GM23338 (cell line): ENCODE measurements at regions not wholly inside any gene's neighbourhood (a gene's known extent, or its start where the extent isn't known, plus 50 kb on each side); places are given as distances from the start of the nearest gene placed in this dataset.

Experiments used
- ATAC-seq: fragments of 200-7000 bp; cut with Tn5 transposase; 3 replicates; pipeline ENCODE4 v1.9.1; 2020
- DNase-seq: peaks from one replicate; pipeline ENCODE4 v3.0.0-alpha.2; 2015; ENCODE audit warnings: low spot score
- H2AFZ ChIP-seq: fragments of 200-600 bp; sonication (generic); 2 replicates; pipeline ENCODE4 v1.8.0; 2016; ENCODE audit warnings: antibody characterized with exemption, mild to moderate bottlenecking, moderate library complexity
- H3F3A ChIP-seq: fragments of 200-600 bp; sonication (generic); replicated peaks from 2 replicates; pipeline ENCODE4 v1.8.0; 2017; ENCODE audit warnings: antibody characterized with exemption, mixed run types, low read depth
- H3K27ac ChIP-seq: fragments of 200-600 bp; sonication (generic); 2 replicates; pipeline ENCODE4 v1.6.1; 2016; ENCODE audit warnings: low read depth
- H3K27me3 ChIP-seq: fragments of 200-600 bp; sonication (generic); 2 replicates; pipeline ENCODE4 v1.8.0; 2016; ENCODE audit warnings: mild to moderate bottlenecking, mixed run types, moderate library complexity; ENCODE audit not compliant: insufficient read depth
- H3K36me3 ChIP-seq: fragments of 200-600 bp; sonication (generic); 2 replicates; pipeline ENCODE4 v1.8.0; 2016; ENCODE audit warnings: mild to moderate bottlenecking; ENCODE audit not compliant: insufficient read depth
- H3K4me1 ChIP-seq: fragments of 200-600 bp; sonication (generic); 2 replicates; pipeline ENCODE4 v1.8.0; 2016; ENCODE audit warnings: mild to moderate bottlenecking, moderate library complexity; ENCODE audit not compliant: insufficient read depth
- H3K4me2 ChIP-seq: fragments of 200-600 bp; sonication (generic); 2 replicates; pipeline ENCODE4 v1.7.1; 2017; ENCODE audit warnings: mixed run types
- H3K4me3 ChIP-seq: fragments of 200-600 bp; sonication (generic); 2 replicates; pipeline ENCODE4 v1.6.1; 2016; ENCODE audit warnings: mixed run types
- H3K79me2 ChIP-seq: fragments of 200-600 bp; sonication (generic); replicated peaks from 2 replicates; pipeline ENCODE4 v1.8.0; 2017; ENCODE audit warnings: mild to moderate bottlenecking; ENCODE audit not compliant: insufficient read depth
- H3K9me2 ChIP-seq: fragments of 200-600 bp; sonication (generic); 2 replicates; pipeline ENCODE4 v1.8.0; 2017; ENCODE audit not compliant: insufficient read depth
- H4K20me1 ChIP-seq: fragments of 200-600 bp; sonication (generic); replicated peaks from 2 replicates; pipeline ENCODE4 v1.8.0; 2017; ENCODE audit warnings: mild to moderate bottlenecking; ENCODE audit not compliant: insufficient read depth
- H3K27ac Mint-ChIP-seq: 2 replicates; pipeline ENCODE4 v1.8.0; 2020; ENCODE audit warnings: inconsistent platforms, mild to moderate bottlenecking, moderate library complexity, mixed read lengths
- H3K27me3 Mint-ChIP-seq: 3 replicates; pipeline ENCODE4 v1.8.0; 2022; ENCODE audit warnings: low read depth, mild to moderate bottlenecking, moderate library complexity, mixed read lengths, inconsistent platforms; ENCODE audit not compliant: insufficient read depth, poor library complexity
- H3K36me3 Mint-ChIP-seq: 3 replicates; pipeline ENCODE4 v1.8.0; 2021; ENCODE audit warnings: low read depth, mild to moderate bottlenecking, inconsistent platforms, moderate library complexity, mixed read lengths
- H3K4me1 Mint-ChIP-seq: 3 replicates; pipeline ENCODE4 v1.8.0; 2020; ENCODE audit warnings: mild to moderate bottlenecking, inconsistent platforms, mixed read lengths
- H3K4me3 Mint-ChIP-seq: 3 replicates; pipeline ENCODE4 v1.8.0; 2021; ENCODE audit warnings: moderate library complexity, mild to moderate bottlenecking, inconsistent platforms, mixed read lengths
- H3K9me3 Mint-ChIP-seq: 3 replicates; pipeline ENCODE4 v1.8.0; 2020; ENCODE audit warnings: moderate library complexity, mild to moderate bottlenecking, inconsistent platforms, mixed read lengths
- CREB1 ChIP-seq: fragments of 250-450 bp; sonication (Bioruptor Pico); IDR thresholded peaks from 2 replicates; pipeline ENCODE4 v1.5.0; 2020; ENCODE audit warnings: low read depth, mild to moderate bottlenecking, moderate library complexity
- CTCF ChIP-seq, 2 experiments: fragments of 200-600 bp in 1 of 2; sonication (generic) in 1 of 2; conservative IDR thresholded peaks; 2 replicates each; pipeline versions ENCODE4 v1.5.1 to v1.6.1; 2016 to 2017; ENCODE audit warnings: antibody characterized with exemption in 2 of 2, low read depth in 2 of 2, mild to moderate bottlenecking in 2 of 2, moderate library complexity in 1 of 2
- EZH2 ChIP-seq: fragments of 200-600 bp; sonication (generic); IDR thresholded peaks from one replicate; pipeline ENCODE4 v1.8.0; 2017; ENCODE audit warnings: antibody characterized with exemption, mild to moderate bottlenecking, low read depth; ENCODE audit not compliant: unreplicated experiment
- EZH2phosphoT487 ChIP-seq: fragments of 200-600 bp; sonication (generic); IDR thresholded peaks from one replicate; pipeline ENCODE4 v1.8.1; 2018; ENCODE audit warnings: antibody characterized with exemption; ENCODE audit not compliant: unreplicated experiment
- JUNB ChIP-seq: IDR thresholded peaks from one replicate; pipeline ENCODE4 v1.6.1; 2016; ENCODE audit warnings: antibody characterized with exemption; ENCODE audit not compliant: unreplicated experiment
- NANOG ChIP-seq: IDR thresholded peaks from 2 replicates; pipeline ENCODE4 v1.6.1; 2016; ENCODE audit warnings: antibody characterized with exemption, borderline replicate concordance
- POLR2AphosphoS5 ChIP-seq: IDR thresholded peaks from 2 replicates; pipeline ENCODE4 v1.6.1; 2016; ENCODE audit warnings: antibody characterized with exemption, low read depth
- REST ChIP-seq: IDR thresholded peaks from one replicate; pipeline ENCODE4 v1.6.1; 2018; ENCODE audit warnings: antibody characterized with exemption; ENCODE audit not compliant: unreplicated experiment
- STAT1 ChIP-seq: IDR thresholded peaks from one replicate; pipeline ENCODE4 v1.6.1; 2016; ENCODE audit warnings: antibody characterized with exemption; ENCODE audit not compliant: unreplicated experiment
- ZNF114 ChIP-seq: fragments of 250-450 bp; sonication (Bioruptor Pico); IDR thresholded peaks from 2 replicates; pipeline ENCODE4 v1.5.0; 2020; ENCODE audit warnings: mild to moderate bottlenecking, moderate library complexity
- ZNF331 ChIP-seq: fragments of 250-450 bp; sonication (Bioruptor Pico); IDR thresholded peaks from 2 replicates; pipeline ENCODE4 v1.5.0; 2020; ENCODE audit warnings: low read depth, mild to moderate bottlenecking, moderate library complexity
- TF ChIP-seq, protein P1 (sequence below): IDR thresholded peaks from 2 replicates; pipeline ENCODE4 v1.6.1; 2016; ENCODE audit warnings: antibody characterized with exemption
- TF ChIP-seq, protein P2 (sequence below): fragments of 250-450 bp; sonication (Bioruptor Pico); IDR thresholded peaks from 2 replicates; pipeline ENCODE4 v1.5.0; 2020; ENCODE audit warnings: mild to moderate bottlenecking, moderate library complexity

GRCh38 chr1:60449876-60450275 lies 376.3 kb upstream of the C1orf87 start:
- TF ChIP-seq JUNB (no peak), CREB1 (CRISPR knock-in tag) (no peak), ZNF114 (CRISPR knock-in tag) (no peak), EZH2phosphoT487 (no peak), NANOG (no peak), ZNF331 (CRISPR knock-in tag) (no peak), EZH2 (no peak), CTCF (conservative IDR thresholded peaks at IDR 0.05; ENCODE audit: low read depth in 2 of 2) (no peak), REST (no peak), STAT1 (no peak), POLR2AphosphoS5 (no peak)
- TF ChIP-seq, protein P1, sequence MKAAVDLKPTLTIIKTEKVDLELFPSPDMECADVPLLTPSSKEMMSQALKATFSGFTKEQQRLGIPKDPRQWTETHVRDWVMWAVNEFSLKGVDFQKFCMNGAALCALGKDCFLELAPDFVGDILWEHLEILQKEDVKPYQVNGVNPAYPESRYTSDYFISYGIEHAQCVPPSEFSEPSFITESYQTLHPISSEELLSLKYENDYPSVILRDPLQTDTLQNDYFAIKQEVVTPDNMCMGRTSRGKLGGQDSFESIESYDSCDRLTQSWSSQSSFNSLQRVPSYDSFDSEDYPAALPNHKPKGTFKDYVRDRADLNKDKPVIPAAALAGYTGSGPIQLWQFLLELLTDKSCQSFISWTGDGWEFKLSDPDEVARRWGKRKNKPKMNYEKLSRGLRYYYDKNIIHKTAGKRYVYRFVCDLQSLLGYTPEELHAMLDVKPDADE = no peak
- TF ChIP-seq, protein P2, sequence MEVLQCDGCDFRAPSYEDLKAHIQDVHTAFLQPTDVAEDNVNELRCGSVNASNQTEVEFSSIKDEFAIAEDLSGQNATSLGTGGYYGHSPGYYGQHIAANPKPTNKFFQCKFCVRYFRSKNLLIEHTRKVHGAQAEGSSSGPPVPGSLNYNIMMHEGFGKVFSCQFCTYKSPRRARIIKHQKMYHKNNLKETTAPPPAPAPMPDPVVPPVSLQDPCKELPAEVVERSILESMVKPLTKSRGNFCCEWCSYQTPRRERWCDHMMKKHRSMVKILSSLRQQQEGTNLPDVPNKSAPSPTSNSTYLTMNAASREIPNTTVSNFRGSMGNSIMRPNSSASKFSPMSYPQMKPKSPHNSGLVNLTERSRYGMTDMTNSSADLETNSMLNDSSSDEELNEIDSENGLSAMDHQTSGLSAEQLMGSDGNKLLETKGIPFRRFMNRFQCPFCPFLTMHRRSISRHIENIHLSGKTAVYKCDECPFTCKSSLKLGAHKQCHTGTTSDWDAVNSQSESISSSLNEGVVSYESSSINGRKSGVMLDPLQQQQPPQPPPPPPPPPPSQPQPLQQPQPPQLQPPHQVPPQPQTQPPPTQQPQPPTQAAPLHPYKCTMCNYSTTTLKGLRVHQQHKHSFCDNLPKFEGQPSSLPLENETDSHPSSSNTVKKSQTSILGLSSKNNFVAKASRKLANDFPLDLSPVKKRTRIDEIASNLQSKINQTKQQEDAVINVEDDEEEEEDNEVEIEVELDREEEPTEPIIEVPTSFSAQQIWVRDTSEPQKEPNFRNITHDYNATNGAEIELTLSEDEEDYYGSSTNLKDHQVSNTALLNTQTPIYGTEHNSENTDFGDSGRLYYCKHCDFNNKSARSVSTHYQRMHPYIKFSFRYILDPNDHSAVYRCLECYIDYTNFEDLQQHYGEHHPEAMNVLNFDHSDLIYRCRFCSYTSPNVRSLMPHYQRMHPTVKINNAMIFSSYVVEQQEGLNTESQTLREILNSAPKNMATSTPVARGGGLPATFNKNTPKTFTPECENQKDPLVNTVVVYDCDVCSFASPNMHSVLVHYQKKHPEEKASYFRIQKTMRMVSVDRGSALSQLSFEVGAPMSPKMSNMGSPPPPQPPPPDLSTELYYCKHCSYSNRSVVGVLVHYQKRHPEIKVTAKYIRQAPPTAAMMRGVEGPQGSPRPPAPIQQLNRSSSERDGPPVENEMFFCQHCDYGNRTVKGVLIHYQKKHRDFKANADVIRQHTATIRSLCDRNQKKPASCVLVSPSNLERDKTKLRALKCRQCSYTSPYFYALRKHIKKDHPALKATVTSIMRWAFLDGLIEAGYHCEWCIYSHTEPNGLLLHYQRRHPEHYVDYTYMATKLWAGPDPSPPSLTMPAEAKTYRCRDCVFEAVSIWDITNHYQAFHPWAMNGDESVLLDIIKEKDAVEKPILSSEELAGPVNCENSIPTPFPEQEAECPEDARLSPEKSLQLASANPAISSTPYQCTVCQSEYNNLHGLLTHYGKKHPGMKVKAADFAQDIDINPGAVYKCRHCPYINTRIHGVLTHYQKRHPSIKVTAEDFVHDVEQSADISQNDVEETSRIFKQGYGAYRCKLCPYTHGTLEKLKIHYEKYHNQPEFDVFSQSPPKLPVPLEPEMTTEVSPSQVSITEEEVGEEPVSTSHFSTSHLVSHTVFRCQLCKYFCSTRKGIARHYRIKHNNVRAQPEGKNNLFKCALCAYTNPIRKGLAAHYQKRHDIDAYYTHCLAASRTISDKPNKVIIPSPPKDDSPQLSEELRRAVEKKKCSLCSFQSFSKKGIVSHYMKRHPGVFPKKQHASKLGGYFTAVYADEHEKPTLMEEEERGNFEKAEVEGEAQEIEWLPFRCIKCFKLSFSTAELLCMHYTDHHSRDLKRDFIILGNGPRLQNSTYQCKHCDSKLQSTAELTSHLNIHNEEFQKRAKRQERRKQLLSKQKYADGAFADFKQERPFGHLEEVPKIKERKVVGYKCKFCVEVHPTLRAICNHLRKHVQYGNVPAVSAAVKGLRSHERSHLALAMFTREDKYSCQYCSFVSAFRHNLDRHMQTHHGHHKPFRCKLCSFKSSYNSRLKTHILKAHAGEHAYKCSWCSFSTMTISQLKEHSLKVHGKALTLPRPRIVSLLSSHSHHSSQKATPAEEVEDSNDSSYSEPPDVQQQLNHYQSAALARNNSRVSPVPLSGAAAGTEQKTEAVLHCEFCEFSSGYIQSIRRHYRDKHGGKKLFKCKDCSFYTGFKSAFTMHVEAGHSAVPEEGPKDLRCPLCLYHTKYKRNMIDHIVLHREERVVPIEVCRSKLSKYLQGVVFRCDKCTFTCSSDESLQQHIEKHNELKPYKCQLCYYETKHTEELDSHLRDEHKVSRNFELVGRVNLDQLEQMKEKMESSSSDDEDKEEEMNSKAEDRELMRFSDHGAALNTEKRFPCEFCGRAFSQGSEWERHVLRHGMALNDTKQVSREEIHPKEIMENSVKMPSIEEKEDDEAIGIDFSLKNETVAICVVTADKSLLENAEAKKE (CRISPR knock-in tag) = no peak
- Mint-ChIP-seq H3K4me1 (peaks cover 3% of the 10 kb centered on the region), H3K36me3 (no peaks in the 10 kb centered on the region), H3K9me3 (no peaks in the 10 kb centered on the region), H3K27ac (no peak overlapping the region), H3K27me3 (no peaks in the 10 kb centered on the region), H3K4me3 (no peak overlapping the region)
- H3F3A ChIP-seq = no peaks in the 10 kb centered on the region
- H4K20me1 ChIP-seq = no peaks in the 10 kb centered on the region
- H3K36me3 ChIP-seq = no peaks in the 10 kb centered on the region
- no peak overlapping the region for H3K4me3 ChIP-seq
- DNase-seq = no peak
- H3K9me2 ChIP-seq = peaks cover 11% of the 10 kb centered on the region
- no peak overlapping the region for H3K27ac ChIP-seq
- H3K4me1 ChIP-seq = no peaks in the 10 kb centered on the region
- H2AFZ ChIP-seq = no peak overlapping the region
- ATAC-seq = no peak
- no peak overlapping the region for H3K4me2 ChIP-seq
- no peaks in the 10 kb centered on the region for H3K27me3 ChIP-seq
- no peaks in the 10 kb centered on the region for H3K79me2 ChIP-seq
